Heart left ventricle (tissue), 13 donors: ENCODE measurements at regions not wholly inside any gene's neighbourhood (a gene's known extent, or its start where the extent isn't known, plus 50 kb on each side); places are given as distances from the start of the nearest gene placed in this dataset.
"Not testable (repeated sequence)": the region's sequence is repeated elsewhere in the genome, so short reads cannot be mapped to it uniquely, and the experiment has no call there.

Experiments
- CTCF ChIP-seq, 12 donors: fragments of 200-600 bp; sonication (generic) in 4 of 12; IDR thresholded peaks; one replicate each; pipeline versions ENCODE4 v1.5.0 to v1.8.0; 2018 to 2022; ENCODE audit warnings: antibody characterized with exemption in 12 of 12, mild to moderate bottlenecking in 5 of 12
- POLR2A ChIP-seq, 2 donors: fragments of 450-650 bp; IDR thresholded peaks; one replicate each; pipeline ENCODE4 v1.6.1; 2017; ENCODE audit warnings: antibody characterized with exemption in 2 of 2, mild to moderate bottlenecking in 2 of 2, moderate library complexity in 2 of 2
- donor health status: ischemic (EF 13 %, LVEDD 7.1; RV severe dilation, severe dysfunction).
- donor health status: DM: no; HTN: yes; CAD: no.
- donor health status: DM: no; HTN: no; CAD: no.
- donor health status: ischemic (EF 25% LVEDD 6.9; RV normal size, moderate dysfunction).
- donor health status: ischemic (EF 25% LVEDD 5.7; RV mildly dilated, moderate dysfunction).
- donor health status: ischemic (EF 35%, LVEDD 5.7; RV mildly dilated, moderate dysfunction).
- donor health status: nonischemic (EF 11% LVEDD 7.7; RV severe dilation, severe dysfunction).
- donor health status: DM: yes; HTN: yes; CAD: no.
- donor health status: PGD.
- donor health status: ischemic (EF 29% LVEDD 5.4; RV normal size, mild dysfunction).
- donor health status: nonischemic (EF 23%, LVEDD 6.1; RV moderate dilation, normal function).

GRCh38 chr15:69567238-69567760, 114.7 kb downstream of the RPLP1 start:
- not testable (repeated sequence) for TF ChIP-seq CTCF, POLR2A (IDR thresholded peaks at IDR 0.05)
